Prostate gland (tissue), 2 donors: ENCODE measurements at regions not wholly inside any gene's neighbourhood (a gene's known extent, or its start where the extent isn't known, plus 50 kb on each side); places are given as distances from the start of the nearest gene placed in this dataset.

Experiments used
- DNase-seq: peaks from one replicate; pipeline ENCODE4 v3.0.0-alpha.2; 2019; ENCODE audit warnings: low spot score
- H3K27ac ChIP-seq, 2 donors: fragments of 200-600 bp; sonication (generic); 2 replicates each; pipeline ENCODE4 v1.5.1; 2017 to 2019
- H3K27me3 ChIP-seq: fragments of 200-600 bp; sonication (generic); replicated peaks from 2 replicates; pipeline ENCODE4 v1.5.1; 2019; ENCODE audit not compliant: insufficient read depth
- H3K36me3 ChIP-seq, 2 donors: fragments of 200-600 bp; sonication (generic); 1 replicate in 1 of 2; 2 replicates in 1 of 2; pipeline versions ENCODE4 v1.5.1 to v1.8.1; 2017 to 2019
- H3K4me1 ChIP-seq: fragments of 200-600 bp; sonication (generic); replicated peaks from 2 replicates; pipeline ENCODE4 v1.5.1; 2019
- H3K4me3 ChIP-seq, 2 donors: fragments of 200-600 bp; sonication (generic); 2 replicates each; pipeline ENCODE4 v1.5.1; 2017 to 2019
- H3K9me3 ChIP-seq: fragments of 200-600 bp; sonication (generic); 2 replicates; pipeline ENCODE4 v1.5.1; 2017
- CTCF ChIP-seq, 4 experiments: fragments of 200-600 bp in 2 of 4; fragments of 450-650 bp in 2 of 4; sonication (generic) in 2 of 4; IDR thresholded peaks; 1 replicate in 3 of 4; 2 replicates in 1 of 4; pipeline ENCODE4 v1.5.1; 2016 to 2019; ENCODE audit warnings: antibody characterized with exemption in 4 of 4, mild to moderate bottlenecking in 2 of 4, moderate library complexity in 2 of 4
- POLR2A ChIP-seq: fragments of 450-650 bp; IDR thresholded peaks from one replicate; pipeline ENCODE4 v1.6.1; 2016; ENCODE audit warnings: antibody characterized with exemption, mild to moderate bottlenecking
- POLR2AphosphoS5 ChIP-seq: sonication (generic); formaldehyde crosslinking; IDR thresholded peaks from one replicate; pipeline ENCODE4 v1.6.1; 2017; ENCODE audit warnings: antibody characterized with exemption
- WGBS: methylation state at CpG from one replicate; pipeline ENCODE4 v1.1.5; 2018; 5-methylcytosine and 5-hydroxymethylcytosine counted together
- intact Hi-C: fragments of 100-400 bp; cut with DNase I; formaldehyde crosslinking; loops from one replicate; pipeline ENCODE4 v1.14.2; 2022

GRCh38 chr6:97790926-97791590 lies 508.0 kb upstream of the MMS22L start:
- Histone ChIP-seq H3K27me3 (no peaks in the 10 kb centered on the region), H3K4me1 (no peaks in the 10 kb centered on the region), H3K9me3 (no peaks in the 10 kb centered on the region), H3K27ac (no peak overlapping the region), H3K36me3 (no peaks in the 10 kb centered on the region), H3K4me3 (no peak overlapping the region)
- 91% methylated on average over 19 of the region's 20 CpGs for WGBS
- no peak for DNase-seq
- intact Hi-C loops, result no loop called here
- no peak for TF ChIP-seq CTCF (IDR thresholded peaks at IDR 0.05)
- TF ChIP-seq POLR2A, result no peak
- TF ChIP-seq POLR2AphosphoS5, result no peak

GRCh38 chr6:97805596-97805995 lies 522.6 kb upstream of the MMS22L start:
- no peak for DNase-seq
- Histone ChIP-seq H3K27ac (no peak overlapping the region), H3K9me3 (no peaks in the 10 kb centered on the region), H3K36me3 (no peaks in the 10 kb centered on the region), H3K4me1 (no peaks in the 10 kb centered on the region), H3K4me3 (no peak overlapping the region), H3K27me3 (no peaks in the 10 kb centered on the region)
- TF ChIP-seq POLR2A (no peak), POLR2AphosphoS5 (no peak), CTCF (IDR thresholded peaks at IDR 0.05) (no peak)
- intact Hi-C loops, result no loop called here

- Histone ChIP-seq H3K27me3 (no peaks in the 10 kb centered on the region), H3K27ac (no peak overlapping the region), H3K36me3 (no peaks in the 10 kb centered on the region), H3K9me3 (no peaks in the 10 kb centered on the region), H3K4me1 (no peaks in the 10 kb centered on the region), H3K4me3 (no peak overlapping the region)
- no peak for DNase-seq
- intact Hi-C loops, result no loop called here
- TF ChIP-seq CTCF (IDR thresholded peaks at IDR 0.05) (no peak), POLR2A (no peak), POLR2AphosphoS5 (no peak)
These were observed 529.9 kb upstream of the MMS22L start for GRCh38 chr6:97812940-97813339.

- intact Hi-C loops, result no loop called here
These were observed 531.0 kb upstream of the MMS22L start for GRCh38 chr6:97813889-97814567.

More at GRCh38 chr6:97813889-97814567, 531.0 kb upstream of the MMS22L start:
- Histone ChIP-seq H3K36me3 (no peaks in the 10 kb centered on the region), H3K27ac (no peak overlapping the region), H3K9me3 (no peaks in the 10 kb centered on the region), H3K4me1 (no peaks in the 10 kb centered on the region), H3K27me3 (no peaks in the 10 kb centered on the region), H3K4me3 (no peak overlapping the region)
- 72% methylated on average over 4 of the region's 4 CpGs for WGBS
- TF ChIP-seq POLR2AphosphoS5, result no peak
- no peak for TF ChIP-seq POLR2A
- TF ChIP-seq CTCF (IDR thresholded peaks at IDR 0.05), result no peak
- no peak for DNase-seq
